Suprapubic skin (tissue), 4 donors: ENCODE measurements at regions not wholly inside any gene's neighbourhood (a gene's known extent, or its start where the extent isn't known, plus 50 kb on each side); places are given as distances from the start of the nearest gene placed in this dataset.

Source experiments
- DNase-seq, 2 donors: peaks; one replicate each; pipeline ENCODE4 v3.0.0-alpha.2; 2019; ENCODE audit warnings: low spot score in 2 of 2
- H3K27ac ChIP-seq: fragments of 200-600 bp; sonication (generic); one replicate; pipeline ENCODE4 v1.5.1; 2019
- H3K27me3 ChIP-seq: fragments of 200-600 bp; sonication (generic); one replicate; pipeline ENCODE4 v1.5.1; 2019
- H3K36me3 ChIP-seq: fragments of 200-600 bp; sonication (generic); one replicate; pipeline ENCODE4 v1.5.1; 2019
- H3K4me1 ChIP-seq: fragments of 200-600 bp; sonication (generic); one replicate; pipeline ENCODE4 v1.5.1; 2019
- H3K4me3 ChIP-seq: fragments of 200-600 bp; sonication (generic); one replicate; pipeline ENCODE4 v1.5.1; 2019; ENCODE audit warnings: mild to moderate bottlenecking
- H3K9me3 ChIP-seq: fragments of 200-600 bp; sonication (generic); one replicate; pipeline ENCODE4 v1.5.1; 2019
- CTCF ChIP-seq, 2 donors: fragments of 200-600 bp in 1 of 2; fragments of 450-650 bp in 1 of 2; sonication (generic) in 1 of 2; IDR thresholded peaks; one replicate each; pipeline ENCODE4 v1.5.1; 2016 to 2019; ENCODE audit warnings: antibody characterized with exemption in 2 of 2, mild to moderate bottlenecking in 1 of 2, moderate library complexity in 1 of 2
- EP300 ChIP-seq: sonication (generic); formaldehyde crosslinking; IDR thresholded peaks from one replicate; pipeline ENCODE4 v1.6.1; 2017; ENCODE audit warnings: antibody characterized with exemption
- POLR2A ChIP-seq, 2 donors: fragments of 450-650 bp; IDR thresholded peaks; one replicate each; pipeline ENCODE4 v1.6.1; 2017; ENCODE audit warnings: antibody characterized with exemption in 2 of 2, mild to moderate bottlenecking in 2 of 2, moderate library complexity in 2 of 2
- POLR2AphosphoS5 ChIP-seq, 3 donors: sonication (generic); formaldehyde crosslinking; IDR thresholded peaks; one replicate each; pipeline ENCODE4 v1.6.1; 2017; ENCODE audit warnings: antibody characterized with exemption in 3 of 3
- WGBS: methylation state at CpG from one replicate; pipeline ENCODE4 v1.1.5; 2018; 5-methylcytosine and 5-hydroxymethylcytosine counted together

- H3K4me1 ChIP-seq, result peaks cover 6% of the 10 kb centered on the region
- 79% methylated on average over 9 of the region's 11 CpGs for WGBS
- H3K27me3 ChIP-seq, result no peaks in the 10 kb centered on the region
- H3K9me3 ChIP-seq, result no peaks in the 10 kb centered on the region
- no peak for DNase-seq
- peaks cover 28% of the 10 kb centered on the region for H3K36me3 ChIP-seq
- no peak for TF ChIP-seq POLR2AphosphoS5 (IDR thresholded peaks at IDR 0.05)
- no peak for TF ChIP-seq CTCF (IDR thresholded peaks at IDR 0.05)
- no peak for TF ChIP-seq POLR2A (IDR thresholded peaks at IDR 0.05)
- TF ChIP-seq EP300, result no peak
- no peak overlapping the region for H3K4me3 ChIP-seq
- H3K27ac ChIP-seq, result no peak overlapping the region
Observed at GRCh38 chr14:95413289-95414215, 93.8 kb upstream of the CLMN start.

GRCh38 chr14:95410838-95411237, 91.1 kb upstream of the CLMN start:
- TF ChIP-seq CTCF (IDR thresholded peaks at IDR 0.05), result no peak
- no peak for TF ChIP-seq POLR2A (IDR thresholded peaks at IDR 0.05)
- no peak for TF ChIP-seq EP300
- TF ChIP-seq POLR2AphosphoS5 (IDR thresholded peaks at IDR 0.05), result no peak
- WGBS, result 77% methylated on average over 2 of the region's 2 CpGs
- Histone ChIP-seq H3K27me3 (no peaks in the 10 kb centered on the region), H3K9me3 (no peaks in the 10 kb centered on the region), H3K27ac (no peak overlapping the region), H3K4me3 (no peak overlapping the region), H3K4me1 (peaks cover 6% of the 10 kb centered on the region), H3K36me3 (peaks cover 5% of the 10 kb centered on the region)
- no peak for DNase-seq

- DNase-seq, result no peak
- no peak overlapping the region for H3K27ac ChIP-seq
Observed at GRCh38 chr14:95409477-95410272, 90.0 kb upstream of the CLMN start.

GRCh38 chr14:95408731-95409476, 89.2 kb upstream of the CLMN start:
- H3K4me1 ChIP-seq, result peaks cover 6% of the 10 kb centered on the region
- no peak overlapping the region for H3K4me3 ChIP-seq
- no peak for DNase-seq
- WGBS, result 81% methylated on average over 10 of the region's 17 CpGs
- TF ChIP-seq CTCF (IDR thresholded peaks at IDR 0.05) (no peak), EP300 (no peak), POLR2A (IDR thresholded peaks at IDR 0.05) (no peak), POLR2AphosphoS5 (IDR thresholded peaks at IDR 0.05) (no peak)
- no peaks in the 10 kb centered on the region for H3K9me3 ChIP-seq
- H3K36me3 ChIP-seq, result peaks cover 2% of the 10 kb centered on the region
- no peaks in the 10 kb centered on the region for H3K27me3 ChIP-seq
- no peak overlapping the region for H3K27ac ChIP-seq

More at GRCh38 chr14:95409477-95410272, 90.0 kb upstream of the CLMN start:
- no peaks in the 10 kb centered on the region for H3K27me3 ChIP-seq
- H3K4me1 ChIP-seq, result peaks cover 6% of the 10 kb centered on the region
- H3K4me3 ChIP-seq, result no peak overlapping the region
- 66% methylated on average over 12 of the region's 12 CpGs for WGBS
- peaks cover 5% of the 10 kb centered on the region for H3K36me3 ChIP-seq
- no peak for TF ChIP-seq POLR2AphosphoS5 (IDR thresholded peaks at IDR 0.05)
- no peak for TF ChIP-seq EP300
- TF ChIP-seq POLR2A (IDR thresholded peaks at IDR 0.05), result no peak
- TF ChIP-seq CTCF (IDR thresholded peaks at IDR 0.05), result no peak
- no peaks in the 10 kb centered on the region for H3K9me3 ChIP-seq
